ENCODE measurements at regions not wholly inside any gene's neighbourhood (a gene's known extent, or its start where the extent isn't known, plus 50 kb on each side); places are given as distances from the start of the nearest gene placed in this dataset.
"Not testable (repeated sequence)": the region's sequence is repeated elsewhere in the genome, so short reads cannot be mapped to it uniquely, and the experiment has no call there.

DNA sequence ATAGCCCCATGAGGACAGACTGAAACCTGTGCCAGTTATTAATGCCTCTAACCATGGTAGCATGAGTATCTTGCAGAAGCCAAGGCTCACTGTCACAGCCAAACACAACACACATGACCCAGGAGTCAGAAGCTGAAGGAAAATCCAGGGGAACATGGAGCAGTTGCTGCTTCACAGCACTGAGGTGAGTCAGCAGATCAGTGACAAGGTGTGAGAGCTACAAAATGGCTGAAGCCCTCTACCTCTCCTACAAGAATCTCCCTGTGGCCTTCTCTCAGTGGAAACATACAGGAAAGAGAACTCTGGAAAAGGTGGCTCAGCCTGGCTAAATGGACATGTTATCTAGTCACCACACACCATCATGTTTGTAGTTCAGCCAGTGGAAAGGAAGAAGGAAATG lies 93.5 kb downstream of the NAB1 start:
- no peak for DNase-seq

DNA sequence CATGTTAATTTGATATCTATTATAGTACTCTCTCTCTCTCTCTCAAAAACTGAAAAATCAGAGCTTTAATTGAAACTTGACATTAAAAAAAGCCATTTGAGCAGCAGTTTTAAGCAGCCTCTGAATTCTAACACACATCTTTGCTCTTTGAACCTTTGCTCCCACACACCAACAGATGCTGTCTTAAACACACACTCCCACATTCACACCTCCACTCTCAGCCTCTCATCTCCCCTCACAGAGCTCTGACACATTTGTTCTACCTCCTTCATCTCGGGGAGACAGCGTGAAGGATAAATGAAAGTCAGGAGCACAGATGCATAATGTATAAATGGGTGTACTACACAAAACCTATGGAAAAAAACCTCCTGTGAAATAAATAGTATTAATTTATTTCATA lies 95.2 kb downstream of the NAB1 start:
- DNase-seq: no peak

GRCh38 chr2:190746971-190747761 lies 98.3 kb downstream of the NAB1 start:
- peak; percentile 38 to 50 (median 44) for DNase-seq

DNA sequence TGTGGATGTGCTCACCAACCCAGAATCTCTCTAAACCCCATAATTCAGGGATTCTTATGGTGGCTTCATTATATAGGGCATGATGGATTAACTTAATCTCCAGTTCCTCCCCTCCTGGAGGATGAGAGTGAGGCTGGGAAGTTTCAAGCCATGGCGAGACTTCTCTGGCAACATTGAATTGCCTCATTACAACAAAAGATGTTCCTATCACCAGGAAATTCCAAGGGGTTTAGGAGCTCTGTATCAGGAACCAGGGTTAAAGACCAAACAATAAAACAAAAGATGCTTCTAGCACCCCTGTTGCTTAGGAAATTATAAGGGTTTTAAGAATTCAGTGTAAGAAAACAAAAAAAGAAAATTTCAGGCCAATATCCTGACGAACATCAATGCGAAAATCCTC lies 100.1 kb downstream of the NAB1 start:
- DNase-seq: no peak

- DNase-seq: peak in 1 of 4 experiments; percentile 17
Measured at GRCh38 chr2:190755772-190756415, 107.0 kb downstream of the NAB1 start.

GRCh38 chr2:190759749-190760213 lies 110.9 kb downstream of the NAB1 start:
- peak; percentile 18 to 68 (median 41) for DNase-seq

DNA sequence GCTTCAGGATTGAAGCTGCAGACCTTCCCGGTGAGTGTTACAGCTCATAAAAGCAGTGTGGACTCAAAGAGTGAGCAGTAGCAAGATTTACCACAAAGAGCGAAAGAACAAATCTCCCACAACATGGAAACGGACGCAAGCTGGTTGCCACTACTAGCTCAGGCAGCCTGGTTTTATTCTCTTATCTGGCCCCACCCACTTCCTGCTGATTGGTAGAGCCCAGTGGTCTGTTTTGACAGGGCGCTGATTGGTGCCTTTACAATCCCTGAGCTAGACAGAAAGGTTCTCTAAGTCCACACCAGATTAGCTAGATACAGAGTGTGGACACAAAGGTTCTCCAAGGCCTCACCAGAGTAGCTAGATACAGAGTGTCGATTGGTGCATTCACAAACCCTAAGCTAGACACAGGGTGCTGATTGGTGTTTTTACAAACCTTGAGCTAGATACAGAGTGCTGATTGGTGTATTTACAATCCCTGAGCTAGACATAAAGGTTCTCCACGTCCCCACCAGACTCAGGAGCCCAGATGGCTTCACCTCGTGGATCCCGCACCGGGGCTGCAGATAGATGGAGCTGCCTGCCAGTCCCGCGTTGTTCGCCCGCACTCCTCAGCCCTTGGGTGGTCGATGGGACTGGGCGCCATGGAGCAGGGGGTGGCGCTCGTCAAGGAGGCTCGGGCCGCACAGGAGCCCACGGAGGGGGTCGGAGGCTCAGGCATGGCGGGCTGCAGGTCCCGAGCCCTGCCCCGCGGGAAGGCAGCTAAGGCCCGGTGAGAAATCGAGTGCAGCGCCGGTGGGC lies 111.7 kb downstream of the NAB1 start:
- DNase-seq: not testable (repeated sequence)

DNA sequence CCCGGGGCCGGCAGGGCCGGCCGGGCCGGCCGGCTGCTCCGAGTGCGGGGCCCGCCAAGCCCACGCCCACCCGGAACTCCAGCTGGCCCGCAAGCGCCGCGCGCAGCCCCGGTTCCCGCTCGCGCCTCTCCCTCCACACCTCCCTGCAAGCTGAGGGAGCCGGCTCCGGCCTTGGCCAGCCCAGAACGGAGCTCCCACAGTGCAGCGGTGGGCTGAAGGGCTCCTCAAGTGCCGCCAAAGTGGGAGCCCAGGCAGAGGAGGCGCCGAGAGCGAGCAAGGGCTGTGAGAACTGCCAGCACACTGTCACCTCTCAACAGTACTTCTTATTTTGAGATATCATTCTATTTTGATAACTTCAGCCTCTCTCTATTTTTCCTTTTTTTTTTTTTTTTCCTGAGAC lies 112.3 kb downstream of the NAB1 start:
- not testable (repeated sequence) for DNase-seq

DNA sequence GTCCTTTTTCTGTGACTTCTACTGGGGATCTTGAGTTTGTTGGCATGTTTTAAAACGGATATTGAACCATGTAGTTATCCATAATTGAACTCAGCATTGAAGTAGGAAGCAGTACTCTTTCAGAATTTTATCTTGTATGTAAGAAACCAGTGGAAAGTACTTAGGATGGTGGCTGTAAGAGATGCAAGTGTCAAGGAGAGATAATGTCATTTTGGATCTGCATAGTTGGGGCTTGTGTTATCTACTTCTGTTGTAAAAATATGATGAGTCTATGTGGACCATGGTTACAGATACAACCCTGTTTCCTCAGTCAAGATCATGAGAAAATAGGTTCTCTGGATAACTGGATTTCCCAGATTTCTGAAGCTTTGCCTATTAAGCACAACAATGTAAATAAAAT lies 113.7 kb downstream of the NAB1 start:
- DNase-seq: no peak

DNA sequence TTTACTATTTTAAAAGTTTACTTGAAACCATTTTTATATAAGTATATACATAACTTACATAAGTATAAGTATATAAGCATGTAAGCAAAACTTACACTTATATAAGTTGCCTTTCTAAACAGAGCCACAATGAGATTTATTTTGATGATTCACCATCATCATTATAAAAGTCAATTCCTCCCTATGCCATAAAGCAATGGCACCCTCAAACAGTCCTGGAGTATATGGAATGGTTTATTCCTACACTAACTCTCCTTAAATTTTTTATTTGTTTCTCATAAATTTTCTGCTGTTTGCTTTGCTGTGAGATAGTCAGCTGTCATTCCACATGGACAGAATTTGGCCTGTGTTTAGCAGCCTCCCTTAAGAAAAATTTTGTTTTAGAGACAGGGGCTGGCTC lies 114.2 kb downstream of the NAB1 start:
- no peak for DNase-seq

DNA sequence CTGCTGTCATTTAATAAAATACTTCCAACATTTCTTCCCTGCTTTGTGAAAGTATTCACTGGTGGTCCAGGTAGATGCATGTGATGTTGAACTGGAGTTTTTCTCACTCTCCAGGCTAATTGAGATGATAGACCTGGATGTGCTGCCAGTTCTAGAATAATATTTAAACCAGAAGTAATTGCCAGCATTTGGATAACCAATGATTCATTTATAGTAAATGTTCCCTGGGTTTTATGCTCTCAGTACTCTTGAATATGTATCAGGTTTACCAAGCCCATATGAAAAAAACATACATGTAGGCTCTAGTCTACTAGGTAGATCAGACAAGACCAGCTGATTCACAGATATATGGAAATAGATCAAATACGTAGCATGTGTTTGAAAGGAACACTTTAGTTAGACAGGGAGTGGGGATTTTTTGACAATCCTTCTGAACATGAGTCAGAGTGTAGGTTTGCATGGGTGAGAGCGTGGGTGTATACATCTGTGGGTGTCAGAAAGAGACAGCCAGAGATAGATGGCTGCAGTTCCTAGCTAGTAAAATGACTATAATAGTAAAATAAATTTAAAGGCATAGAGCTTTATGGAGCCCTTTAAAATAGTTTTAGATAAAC lies 115.1 kb downstream of the NAB1 start:
- peak in 3 of 4 experiments; percentile 10 to 23 (median 11) for DNase-seq

DNA sequence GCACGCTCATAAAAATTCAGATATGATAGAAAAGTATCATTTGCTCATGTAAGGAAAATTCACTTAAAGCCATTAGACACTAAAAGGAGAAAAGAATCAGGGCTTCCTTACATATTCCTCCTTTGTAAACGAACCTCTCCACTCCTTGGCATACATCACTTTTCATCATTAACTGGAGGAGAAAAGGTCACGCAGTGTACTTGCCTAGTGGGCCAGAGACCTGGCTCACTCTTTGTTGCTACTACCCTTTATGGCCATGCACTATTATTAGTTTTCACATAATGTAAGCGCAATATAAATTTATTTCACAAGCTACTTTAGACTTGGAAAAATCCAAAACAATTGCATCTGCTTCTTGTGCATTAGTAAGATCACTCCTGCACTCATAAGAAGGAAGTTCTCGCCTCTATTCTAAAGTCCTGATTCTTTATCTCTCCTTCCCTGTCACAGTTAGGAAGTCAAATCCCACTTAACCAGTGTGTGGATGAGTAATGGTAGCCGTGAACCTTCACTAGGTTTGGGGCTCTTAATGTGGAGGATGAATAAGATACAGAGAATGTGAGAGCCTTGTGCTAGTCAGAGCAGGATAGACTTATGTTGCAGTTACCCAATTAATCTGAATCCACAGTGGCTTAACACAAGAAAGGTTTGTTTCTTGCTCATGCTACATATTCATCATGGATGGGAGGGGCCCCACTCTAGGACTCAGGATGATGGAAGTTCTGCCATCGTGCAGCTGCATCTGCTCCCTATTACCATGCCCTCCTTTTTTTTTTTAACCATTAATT lies 115.0 kb upstream of the GLS start:
- DNase-seq: peak in 1 of 4 experiments; percentile 24

DNA sequence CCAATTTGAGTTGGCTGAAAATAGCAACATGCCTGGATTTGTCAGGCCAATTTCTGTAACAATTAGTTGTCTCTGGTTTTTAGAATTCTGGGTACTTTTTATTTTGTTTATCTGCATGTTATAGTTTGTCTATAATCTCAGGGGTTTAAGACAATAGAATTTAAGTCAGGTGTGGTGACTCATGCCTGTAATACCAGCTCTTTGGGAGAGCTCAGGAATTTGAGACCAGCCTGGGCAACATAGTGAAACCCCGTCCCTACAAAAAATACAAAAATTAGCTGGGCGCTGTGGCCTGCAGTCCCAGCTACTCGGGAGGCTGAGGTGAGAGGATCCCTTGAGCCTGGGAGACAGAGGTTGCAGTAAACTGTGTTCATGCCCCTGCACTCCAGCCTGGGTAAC lies 114.4 kb upstream of the GLS start:
- no peak for DNase-seq

- peak; percentile 11 to 54 (median 48) for DNase-seq
Measured at GRCh38 chr2:190766595-190766994, 114.0 kb upstream of the GLS start.

DNA sequence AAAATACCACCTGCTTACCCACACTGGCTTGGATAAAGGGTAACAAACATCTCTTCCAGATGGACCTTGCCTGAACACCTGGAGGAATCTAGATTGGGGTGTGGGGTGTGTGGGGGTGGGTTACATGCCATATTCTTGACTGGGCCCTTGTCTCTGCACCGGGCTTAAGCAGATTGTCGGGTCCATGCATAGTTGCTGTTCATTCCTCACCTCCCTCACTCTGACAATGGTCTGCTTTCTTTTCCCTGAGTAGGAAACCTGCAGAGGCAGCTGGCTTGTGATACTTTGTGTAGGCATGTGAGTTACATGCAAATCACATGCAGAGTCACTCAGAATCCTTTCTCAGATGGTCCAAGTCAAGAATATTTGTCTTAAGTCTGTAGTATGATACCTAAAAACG lies 112.8 kb upstream of the GLS start:
- DNase-seq: no peak

DNA sequence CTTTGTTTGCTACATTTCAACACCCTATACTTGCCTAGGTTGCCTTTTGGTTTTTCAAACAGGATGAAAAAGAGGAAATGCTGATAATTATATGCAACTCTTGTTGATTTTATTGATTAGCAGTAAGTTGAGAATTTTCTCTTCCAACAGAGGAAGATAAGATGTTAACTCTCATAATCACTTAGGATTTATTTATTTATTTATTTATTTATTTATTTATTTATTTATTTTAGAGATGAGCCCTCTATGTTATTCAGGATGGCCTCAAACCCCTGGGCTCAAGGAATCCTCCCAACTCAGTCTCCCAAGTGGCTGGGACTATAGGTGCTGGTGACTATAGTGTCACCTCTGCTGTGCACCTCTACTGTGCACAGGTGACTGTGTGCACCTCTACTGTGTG lies 111.4 kb upstream of the GLS start:
- DNase-seq: no peak

- DNase-seq: peak in 3 of 4 experiments; percentile 7 to 39 (median 36)
Measured at GRCh38 chr2:190771726-190772125, 108.9 kb upstream of the GLS start.

DNA sequence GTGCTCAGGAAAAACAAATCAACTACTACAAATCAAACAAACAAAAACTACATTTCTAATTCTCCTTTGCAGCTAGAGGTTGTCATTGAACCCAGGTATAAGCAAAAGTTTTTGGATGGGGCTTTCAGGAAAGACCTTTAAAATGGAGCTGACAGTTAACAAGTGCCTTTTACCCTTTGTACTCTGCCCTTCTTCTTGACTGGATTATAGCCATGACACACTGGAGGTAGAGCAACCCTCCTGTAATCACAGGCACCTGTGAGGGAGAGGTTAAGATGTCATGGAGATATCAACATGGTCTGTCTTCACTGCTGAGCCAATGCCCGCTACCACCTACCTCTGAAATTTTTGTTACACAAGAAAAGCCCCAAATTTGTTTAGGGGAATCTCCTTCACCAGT lies 100.0 kb upstream of the GLS start:
- DNase-seq: no peak

GRCh38 chr2:190781604-190782198 lies 98.9 kb upstream of the GLS start:
- peak; percentile 65 to 86 (median 72) for DNase-seq

DNA sequence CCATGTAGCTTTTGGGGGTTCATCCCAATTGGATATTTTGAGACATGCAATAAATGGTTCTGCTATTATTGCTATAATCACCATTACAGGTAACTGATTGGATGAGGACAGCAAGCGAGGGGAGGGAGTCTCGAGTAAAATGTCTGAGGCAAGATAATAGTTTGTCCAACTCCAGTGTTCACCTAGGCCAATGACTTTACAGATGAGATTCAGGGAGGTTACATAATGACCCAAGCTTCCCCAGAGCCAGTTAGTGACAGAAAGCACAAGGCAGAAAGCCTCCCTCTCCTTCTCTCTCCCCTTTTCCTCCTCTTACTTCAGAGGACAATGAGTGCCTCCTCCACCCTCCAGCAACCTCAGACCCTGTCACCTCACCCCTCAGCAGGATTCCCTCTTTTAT lies 98.4 kb upstream of the GLS start:
- DNase-seq: no peak

DNA sequence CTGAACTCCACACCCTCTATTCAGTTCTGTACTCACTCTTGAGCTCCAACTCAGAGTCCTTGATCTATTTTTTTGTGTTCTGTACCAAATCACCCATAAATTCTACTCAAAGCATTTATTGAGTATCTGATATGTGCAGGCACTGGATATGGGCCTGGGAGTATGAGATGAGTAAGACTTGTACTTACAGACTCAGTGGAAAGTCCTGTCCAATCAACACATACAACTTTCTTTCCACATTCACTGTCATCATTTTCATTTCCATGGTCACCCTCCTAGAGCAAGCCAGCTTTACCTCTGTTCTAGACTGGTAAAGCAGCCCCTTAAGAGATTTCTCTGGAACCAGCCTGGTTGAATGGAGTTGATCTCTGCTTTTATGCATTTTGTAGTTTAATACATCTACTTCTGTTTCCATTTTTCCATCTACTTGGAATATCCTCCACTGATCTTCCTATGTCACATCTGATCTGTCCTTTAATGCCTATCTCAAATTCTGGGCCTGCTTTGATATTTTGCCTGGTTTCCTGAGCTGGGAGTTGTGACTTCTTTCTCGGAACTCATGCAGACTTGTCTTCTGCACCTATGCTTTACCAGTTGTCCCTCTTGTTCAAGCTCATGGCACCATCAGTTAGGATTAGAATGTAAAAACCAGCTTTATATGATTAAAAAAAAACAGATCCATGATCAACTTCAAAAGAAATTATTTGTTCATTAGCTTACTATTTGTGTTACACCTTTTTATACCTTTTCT lies 96.9 kb upstream of the GLS start:
- DNase-seq: no peak

All from suppressor macrophage (primary cell).